ENCODE measurements at regions not wholly inside any gene's neighbourhood (a gene's known extent, or its start where the extent isn't known, plus 50 kb on each side); places are given as distances from the start of the nearest gene placed in this dataset.
"Not testable (repeated sequence)": the region's sequence is repeated elsewhere in the genome, so short reads cannot be mapped to it uniquely, and the experiment has no call there.

DNA sequence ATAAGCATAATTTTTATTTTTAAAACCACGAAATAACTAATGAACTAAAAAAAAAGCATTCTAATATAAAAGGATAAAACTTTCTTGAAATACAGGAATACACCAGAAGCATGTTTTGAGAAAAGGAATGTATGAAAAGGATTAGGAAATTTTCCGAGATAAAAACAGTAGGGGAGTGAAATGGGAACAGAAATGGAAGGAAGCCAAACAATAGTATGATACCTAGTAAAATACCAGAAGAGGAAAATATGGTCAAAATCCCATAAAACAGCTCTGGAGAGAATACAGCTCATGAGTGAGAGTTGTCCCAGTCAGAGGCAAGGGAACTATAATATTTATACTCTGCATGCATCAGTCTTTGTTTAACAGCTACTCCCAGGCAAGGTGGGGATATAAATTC, 1016.2 kb downstream of the SLC6A15 start:
- Mint-ChIP-seq H3K27ac (no peak overlapping the region), H3K27me3 (no peaks in the 10 kb centered on the region), H3K4me1 (no peaks in the 10 kb centered on the region), H3K36me3 (ENCODE audit: low read depth) (no peaks in the 10 kb centered on the region), H3K4me3 (no peak overlapping the region), H3K9me3 (peaks cover 4% of the 10 kb centered on the region)
- CTCF ChIA-PET = no interaction called here
- TF ChIP-seq, protein P1, sequence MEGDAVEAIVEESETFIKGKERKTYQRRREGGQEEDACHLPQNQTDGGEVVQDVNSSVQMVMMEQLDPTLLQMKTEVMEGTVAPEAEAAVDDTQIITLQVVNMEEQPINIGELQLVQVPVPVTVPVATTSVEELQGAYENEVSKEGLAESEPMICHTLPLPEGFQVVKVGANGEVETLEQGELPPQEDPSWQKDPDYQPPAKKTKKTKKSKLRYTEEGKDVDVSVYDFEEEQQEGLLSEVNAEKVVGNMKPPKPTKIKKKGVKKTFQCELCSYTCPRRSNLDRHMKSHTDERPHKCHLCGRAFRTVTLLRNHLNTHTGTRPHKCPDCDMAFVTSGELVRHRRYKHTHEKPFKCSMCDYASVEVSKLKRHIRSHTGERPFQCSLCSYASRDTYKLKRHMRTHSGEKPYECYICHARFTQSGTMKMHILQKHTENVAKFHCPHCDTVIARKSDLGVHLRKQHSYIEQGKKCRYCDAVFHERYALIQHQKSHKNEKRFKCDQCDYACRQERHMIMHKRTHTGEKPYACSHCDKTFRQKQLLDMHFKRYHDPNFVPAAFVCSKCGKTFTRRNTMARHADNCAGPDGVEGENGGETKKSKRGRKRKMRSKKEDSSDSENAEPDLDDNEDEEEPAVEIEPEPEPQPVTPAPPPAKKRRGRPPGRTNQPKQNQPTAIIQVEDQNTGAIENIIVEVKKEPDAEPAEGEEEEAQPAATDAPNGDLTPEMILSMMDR (IDR thresholded peaks at IDR 0.05) = no peak
- ATAC-seq (ENCODE audit: low read depth) (no peak), DNase-seq (no peak)
- POLR2A ChIA-PET = no interaction called here
- intact Hi-C loops (cut with micrococcal nuclease) = no loop called here

DNA sequence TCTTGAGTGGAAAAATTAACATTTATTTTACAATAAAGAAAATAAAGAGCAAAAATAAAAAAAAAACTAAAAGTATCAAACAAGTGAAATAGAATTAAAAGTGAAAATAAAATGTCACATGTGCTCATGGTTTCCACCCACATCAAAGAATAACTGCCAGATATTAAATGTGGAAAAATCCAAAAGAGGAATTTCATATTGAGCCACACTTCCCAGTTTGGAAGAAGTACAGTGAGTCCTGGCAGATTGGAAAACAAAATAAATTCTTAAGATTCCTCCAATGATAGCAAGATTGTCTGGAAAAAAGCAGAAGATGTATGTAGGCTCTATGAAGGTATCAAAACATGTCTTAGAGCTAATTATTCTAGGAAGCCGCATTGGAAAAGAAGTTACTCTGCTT, 1019.5 kb downstream of the SLC6A15 start:
- POLR2A ChIA-PET = no interaction called here
- no peaks in the 10 kb centered on the region for H3K27me3 Mint-ChIP-seq
- CTCF ChIA-PET = no interaction called here
- no peaks in the 10 kb centered on the region for H3K36me3 Mint-ChIP-seq (ENCODE audit: low read depth)
- DNase-seq (no peak), ATAC-seq (ENCODE audit: low read depth) (no peak)
- intact Hi-C loops (cut with micrococcal nuclease) = no loop called here
- H3K9me3 Mint-ChIP-seq = peaks cover 2% of the 10 kb centered on the region
- H3K27ac Mint-ChIP-seq = no peak overlapping the region
- H3K4me1 Mint-ChIP-seq = no peaks in the 10 kb centered on the region
- TF ChIP-seq, protein P1 (IDR thresholded peaks at IDR 0.05) = no peak
- H3K4me3 Mint-ChIP-seq = no peak overlapping the region

DNA sequence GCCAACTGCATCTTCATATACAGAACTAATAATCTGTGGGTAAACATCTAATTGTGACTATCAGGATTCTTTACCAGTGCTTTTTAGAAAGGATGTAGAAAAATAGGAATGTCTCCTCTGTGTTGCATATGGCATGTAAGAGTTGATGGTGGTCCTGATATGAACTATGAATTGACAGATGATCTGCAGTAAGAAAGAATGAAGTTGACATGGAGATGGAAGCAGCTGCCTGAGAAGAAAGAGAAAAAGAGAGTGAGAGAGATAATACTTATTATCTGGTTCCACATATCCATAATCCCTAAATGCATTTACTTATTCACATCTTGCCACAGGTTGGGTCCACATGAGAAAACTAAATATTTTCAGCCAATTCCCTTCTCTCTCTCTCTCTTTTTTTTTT, 1022.9 kb downstream of the SLC6A15 start:
- ChIA-PET CTCF (no interaction called here), POLR2A (no interaction called here)
- Mint-ChIP-seq H3K9me3 (peaks cover 2% of the 10 kb centered on the region), H3K4me1 (no peaks in the 10 kb centered on the region), H3K27me3 (no peaks in the 10 kb centered on the region), H3K36me3 (ENCODE audit: low read depth) (no peaks in the 10 kb centered on the region), H3K4me3 (no peak overlapping the region), H3K27ac (no peak overlapping the region)
- ATAC-seq (ENCODE audit: low read depth) (no peak), DNase-seq (no peak)
- intact Hi-C loops (cut with micrococcal nuclease) = no loop called here
- TF ChIP-seq, protein P1 (IDR thresholded peaks at IDR 0.05) = no peak

DNA sequence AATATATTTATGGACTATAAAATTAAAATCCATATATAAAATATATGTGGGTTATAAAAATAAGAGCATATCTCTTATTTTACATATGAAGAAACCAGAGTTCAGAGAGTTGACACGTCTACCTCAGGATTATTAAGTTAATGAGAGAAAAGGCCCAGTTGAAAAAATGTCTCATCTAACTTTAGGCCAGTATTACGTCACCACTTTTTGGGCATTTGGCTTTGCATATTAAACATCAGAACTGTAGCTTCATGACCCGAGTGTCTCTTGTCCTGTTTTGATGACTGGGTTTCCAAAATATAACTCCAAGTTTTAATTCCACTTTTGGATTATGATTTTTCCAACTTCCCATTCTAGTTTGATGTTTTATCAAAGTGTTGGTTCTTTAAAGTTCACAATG, 1026.1 kb downstream of the SLC6A15 start:
- TF ChIP-seq, protein P1 (IDR thresholded peaks at IDR 0.05) = no peak
- H3K9me3 Mint-ChIP-seq = peaks cover 3% of the 10 kb centered on the region
- H3K4me1 Mint-ChIP-seq = no peaks in the 10 kb centered on the region
- intact Hi-C loops (cut with micrococcal nuclease) = no loop called here
- ChIA-PET CTCF (no interaction called here), POLR2A (no interaction called here)
- H3K27ac Mint-ChIP-seq = no peak overlapping the region
- no peaks in the 10 kb centered on the region for H3K36me3 Mint-ChIP-seq (ENCODE audit: low read depth)
- ATAC-seq (ENCODE audit: low read depth) = no peak
- no peak overlapping the region for H3K4me3 Mint-ChIP-seq
- DNase-seq = no peak
- no peaks in the 10 kb centered on the region for H3K27me3 Mint-ChIP-seq

DNA sequence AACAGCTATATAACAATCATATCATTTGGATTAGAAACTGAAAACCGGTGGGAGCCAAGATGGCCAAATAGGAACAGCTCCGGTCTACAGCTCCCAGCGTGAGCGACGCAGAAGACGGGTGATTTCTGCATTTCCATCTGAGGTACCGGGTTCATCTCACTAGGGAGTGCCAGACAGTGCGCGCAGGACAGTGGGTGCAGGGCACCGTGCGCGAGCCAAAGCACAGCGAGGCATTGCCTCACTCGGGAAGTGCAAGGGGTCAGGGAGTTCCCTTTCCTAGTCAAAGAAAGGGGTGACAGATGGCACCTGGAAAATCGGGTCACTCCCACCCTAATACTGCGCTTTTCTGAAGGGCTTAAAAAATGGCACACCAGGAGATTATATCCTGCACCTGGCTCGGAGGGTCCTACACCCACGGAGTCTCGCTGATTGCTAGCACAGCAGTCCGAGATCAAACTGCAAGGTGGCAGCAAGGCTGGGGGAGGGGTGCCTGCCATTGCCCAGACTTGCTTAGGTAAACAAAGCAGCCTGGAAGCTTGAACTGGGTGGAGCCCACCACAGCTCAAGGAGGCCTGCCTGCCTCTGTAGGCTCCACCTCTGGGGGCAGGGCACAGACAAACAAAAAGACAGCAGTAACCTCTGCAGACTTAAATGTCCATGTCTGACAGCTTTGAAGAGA, 1041.5 kb downstream of the SLC6A15 start:
- DNase-seq; POLR2A ChIA-PET; H3K4me3 Mint-ChIP-seq; H3K27me3 Mint-ChIP-seq; H3K4me1 Mint-ChIP-seq; H3K27ac Mint-ChIP-seq; intact Hi-C loops (cut with micrococcal nuclease); CTCF ChIA-PET; H3K36me3 Mint-ChIP-seq (ENCODE audit: low read depth); ATAC-seq (ENCODE audit: low read depth); H3K9me3 Mint-ChIP-seq: not testable (repeated sequence)

DNA sequence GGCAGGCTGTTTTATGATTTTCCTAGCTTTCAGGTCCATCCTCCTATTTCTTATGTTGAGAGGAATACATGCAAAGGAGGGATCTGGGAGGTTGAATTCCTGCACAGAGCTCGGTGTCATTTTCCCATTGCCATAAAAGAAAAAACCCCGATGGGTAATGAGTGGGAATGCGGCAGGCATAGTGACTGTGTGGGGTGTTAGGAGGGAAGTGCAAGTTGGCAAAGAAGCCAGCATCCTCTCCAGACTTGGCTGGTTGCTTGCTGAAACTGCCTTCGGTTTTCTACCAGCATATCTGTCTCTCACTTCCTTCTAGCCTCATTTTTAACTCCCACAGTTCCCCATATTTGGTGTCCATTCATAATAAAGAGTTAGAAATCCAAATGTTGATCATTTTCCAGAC, 1046.1 kb downstream of the SLC6A15 start:
- ChIA-PET CTCF (no interaction called here), POLR2A (no interaction called here)
- Mint-ChIP-seq H3K4me1 (no peaks in the 10 kb centered on the region), H3K27ac (no peak overlapping the region), H3K27me3 (no peaks in the 10 kb centered on the region), H3K4me3 (no peak overlapping the region), H3K36me3 (ENCODE audit: low read depth) (no peaks in the 10 kb centered on the region), H3K9me3 (peaks cover 4% of the 10 kb centered on the region)
- DNase-seq (no peak), ATAC-seq (ENCODE audit: low read depth) (no peak)
- TF ChIP-seq, protein P1 (IDR thresholded peaks at IDR 0.05) = no peak
- intact Hi-C loops (cut with micrococcal nuclease) = no loop called here

All from activated B cell treated with CpG ODN at 0.5 μM for 24 hours (primary cell).